ENCODE measurements at regions not wholly inside any gene's neighbourhood (a gene's known extent, or its start where the extent isn't known, plus 50 kb on each side); places are given as distances from the start of the nearest gene placed in this dataset.
A peak's percentile ranks its signal among the peaks of the same experiment; 100 is the strongest.

- H3K36me3 ChIP-seq (ENCODE audit: low read depth, low read length): no peaks in the 10 kb centered on the region
- H3K9me2 ChIP-seq (replicated peaks; ENCODE audit: low read length): no peaks in the 10 kb centered on the region
- no peak overlapping the region for H3K9ac ChIP-seq (ENCODE audit: low read length)
- TF ChIP-seq CTCF (conservative IDR thresholded peaks at IDR 0.05; ENCODE audit: low read depth, low read length): no peak
- no peak for TF ChIP-seq EZH2phosphoT487 (IDR thresholded peaks at IDR 0.05; ENCODE audit: borderline replicate concordance, low read length)
- TF ChIP-seq EZH2 (IDR thresholded peaks at IDR 0.05; ENCODE audit: low read length, unreplicated experiment): no peak
- DNase-seq (no peak), ATAC-seq (no peak)
- no TSS peak for BruUV-seq (replicated peaks)
- no peaks in the 10 kb centered on the region for H3K9me3 ChIP-seq (ENCODE audit: low read length)
- POLR2A ChIA-PET (ENCODE audit: unreplicated experiment): interaction anchor here (0.5 kb wide), 1 partner anchor 657 kb away, joined by 3 read pairs; no protein-coding TSS in a partner anchor
- CTCF ChIA-PET: no interaction called here
- H3K27me3 ChIP-seq (ENCODE audit: low read length): peaks cover 74% of the 10 kb centered on the region
- no peak overlapping the region for H3K4me2 ChIP-seq (ENCODE audit: low read length)
- H3K4me1 ChIP-seq (ENCODE audit: insufficient read depth, low read length): no peaks in the 10 kb centered on the region
- H3K27ac ChIP-seq (ENCODE audit: low read length): no peak overlapping the region
- H3K4me3 ChIP-seq (ENCODE audit: low read length): no peak overlapping the region
- no peak overlapping the region for H2AFZ ChIP-seq (ENCODE audit: low read length)
- no peaks in the 10 kb centered on the region for H3F3A ChIP-seq (ENCODE audit: low read length, unreplicated experiment)
- H3K79me2 ChIP-seq (ENCODE audit: low read length): no peaks in the 10 kb centered on the region
- intact Hi-C loops (cut with micrococcal nuclease): no loop called here
- H4K20me1 ChIP-seq (ENCODE audit: low read length): no peaks in the 10 kb centered on the region
Observed at GRCh38 chr2:176976736-176977685, 235.6 kb upstream of the HNRNPA3 start.

- BruUV-seq (replicated peaks): no TSS peak
- CTCF ChIA-PET: interaction anchor here (1.1 kb wide), 1 partner anchor 170 kb away, joined by 4 read pairs; no protein-coding TSS in a partner anchor
Observed at GRCh38 chr2:176978921-176979320, 233.7 kb upstream of the HNRNPA3 start.

More at GRCh38 chr2:176978921-176979320, 233.7 kb upstream of the HNRNPA3 start:
- H3K79me2 ChIP-seq (ENCODE audit: low read length): no peaks in the 10 kb centered on the region
- POLR2A ChIA-PET (ENCODE audit: unreplicated experiment): no interaction called here
- peaks cover 67% of the 10 kb centered on the region for H3K27me3 ChIP-seq (ENCODE audit: low read length)
- no peak overlapping the region for H3K27ac ChIP-seq (ENCODE audit: low read length)
- H3F3A ChIP-seq (ENCODE audit: low read length, unreplicated experiment): no peaks in the 10 kb centered on the region
- H3K9ac ChIP-seq (ENCODE audit: low read length): no peak overlapping the region
- no peak overlapping the region for H2AFZ ChIP-seq (ENCODE audit: low read length)
- no peak for TF ChIP-seq EZH2 (IDR thresholded peaks at IDR 0.05; ENCODE audit: low read length, unreplicated experiment)
- TF ChIP-seq CTCF (conservative IDR thresholded peaks at IDR 0.05; ENCODE audit: low read depth, low read length): no peak; the same call in 1 of the 2 replicates
- no peak for TF ChIP-seq EZH2phosphoT487 (IDR thresholded peaks at IDR 0.05; ENCODE audit: borderline replicate concordance, low read length)
- H3K9me3 ChIP-seq (ENCODE audit: low read length): no peaks in the 10 kb centered on the region
- H3K4me2 ChIP-seq (ENCODE audit: low read length): no peak overlapping the region
- no peaks in the 10 kb centered on the region for H3K4me1 ChIP-seq (ENCODE audit: insufficient read depth, low read length)
- no peak overlapping the region for H3K4me3 ChIP-seq (ENCODE audit: low read length)
- H3K36me3 ChIP-seq (ENCODE audit: low read depth, low read length): no peaks in the 10 kb centered on the region
- ATAC-seq (no peak), DNase-seq (peak; percentile 17)
- H3K9me2 ChIP-seq (replicated peaks; ENCODE audit: low read length): no peaks in the 10 kb centered on the region
- H4K20me1 ChIP-seq (ENCODE audit: low read length): no peaks in the 10 kb centered on the region
- intact Hi-C loops (cut with micrococcal nuclease): loop anchor here (2.0 kb wide), 1 partner anchor 170 kb away; no protein-coding TSS in a partner anchor
